ENCODE measurements at regions not wholly inside any gene's neighbourhood (a gene's known extent, or its start where the extent isn't known, plus 50 kb on each side); places are given as distances from the start of the nearest gene placed in this dataset.

- TF ChIP-seq CTCF (IDR thresholded peaks at IDR 0.05; ENCODE audit: insufficient read depth, low read length, poor library complexity, severe bottlenecking) (no peak), EZH2phosphoT487 (conservative IDR thresholded peaks at IDR 0.05; ENCODE audit: low read length) (no peak)
Observed at GRCh38 chr2:58514252-58514651, 273.1 kb upstream of the FANCL start.
